ENCODE measurements at regions not wholly inside any gene's neighbourhood (a gene's known extent, or its start where the extent isn't known, plus 50 kb on each side); places are given as distances from the start of the nearest gene placed in this dataset.
"Not testable (repeated sequence)": the region's sequence is repeated elsewhere in the genome, so short reads cannot be mapped to it uniquely, and the experiment has no call there.

GRCh38 chr6:27777614-27778355, 134.4 kb downstream of the OR2B2 start:
- Histone ChIP-seq H3K4me3 (no peak overlapping the region), H3K27me3 (replicated peaks) (0 out of 2 replicates have a peak, but pooled peaks cover 3% of the 10 kb centered on the region), H3K27ac (no peak overlapping the region), H3K36me3 (no peaks in the 10 kb centered on the region), H3K9me3 (replicated peaks) (no peaks in the 10 kb centered on the region), H3K4me1 (replicated peaks) (no peaks in the 10 kb centered on the region)
- peak in 1 of 2 experiments; percentile 22 for DNase-seq (ENCODE audit: low read depth in 1 of 2, low spot score in 2 of 2)

- Histone ChIP-seq H3K27ac (no peak overlapping the region), H3K9me3 (replicated peaks) (no peaks in the 10 kb centered on the region), H3K36me3 (no peaks in the 10 kb centered on the region), H3K4me3 (no peak overlapping the region), H3K27me3 (replicated peaks) (0 out of 2 replicates have a peak, but pooled peaks cover 3% of the 10 kb centered on the region), H3K4me1 (replicated peaks) (no peaks in the 10 kb centered on the region)
- DNase-seq (ENCODE audit: low read depth in 1 of 2, low spot score in 2 of 2): no peak
Measured at GRCh38 chr6:27777126-27777525, 135.1 kb downstream of the OR2B2 start.

- Histone ChIP-seq H3K27ac (no peak overlapping the region), H3K9me3 (replicated peaks) (no peaks in the 10 kb centered on the region), H3K4me3 (no peak overlapping the region), H3K27me3 (replicated peaks) (0 out of 2 replicates have a peak, but pooled peaks cover 3% of the 10 kb centered on the region), H3K4me1 (replicated peaks) (no peaks in the 10 kb centered on the region), H3K36me3 (no peaks in the 10 kb centered on the region)
- DNase-seq (ENCODE audit: low read depth in 1 of 2, low spot score in 2 of 2): no peak
Measured at GRCh38 chr6:27776504-27776903, 135.7 kb downstream of the OR2B2 start.

GRCh38 chr6:27775796-27776184, 136.4 kb downstream of the OR2B2 start:
- Histone ChIP-seq H3K36me3 (no peaks in the 10 kb centered on the region), H3K27ac (no peak overlapping the region), H3K4me3 (no peak overlapping the region), H3K9me3 (replicated peaks) (no peaks in the 10 kb centered on the region), H3K4me1 (replicated peaks) (no peaks in the 10 kb centered on the region), H3K27me3 (replicated peaks) (0 out of 2 replicates have a peak, but pooled peaks cover 3% of the 10 kb centered on the region)
- DNase-seq (ENCODE audit: low read depth in 1 of 2, low spot score in 2 of 2): no peak

- H3K27me3 ChIP-seq (replicated peaks); H3K4me3 ChIP-seq; H3K27ac ChIP-seq; DNase-seq (ENCODE audit: low read depth in 1 of 2, low spot score in 2 of 2); H3K4me1 ChIP-seq (replicated peaks); H3K36me3 ChIP-seq; H3K9me3 ChIP-seq (replicated peaks): not testable (repeated sequence)
Measured at GRCh38 chr6:27775138-27775795, 136.9 kb downstream of the OR2B2 start.

GRCh38 chr6:27774264-27774600, 138.0 kb downstream of the OR2B2 start:
- H3K9me3 ChIP-seq (replicated peaks); H3K4me1 ChIP-seq (replicated peaks); DNase-seq (ENCODE audit: low read depth in 1 of 2, low spot score in 2 of 2); H3K27me3 ChIP-seq (replicated peaks); H3K36me3 ChIP-seq; H3K27ac ChIP-seq; H3K4me3 ChIP-seq: not testable (repeated sequence)

- not testable (repeated sequence) for H3K4me3 ChIP-seq; H3K27me3 ChIP-seq (replicated peaks); H3K9me3 ChIP-seq (replicated peaks); DNase-seq (ENCODE audit: low read depth in 1 of 2, low spot score in 2 of 2); H3K36me3 ChIP-seq; H3K4me1 ChIP-seq (replicated peaks); H3K27ac ChIP-seq
Measured at GRCh38 chr6:27773542-27774263, 138.5 kb downstream of the OR2B2 start.

GRCh38 chr6:27772261-27773001, 139.8 kb downstream of the OR2B2 start:
- Histone ChIP-seq H3K36me3 (no peaks in the 10 kb centered on the region), H3K27me3 (replicated peaks) (no peaks in the 10 kb centered on the region), H3K27ac (no peak overlapping the region), H3K9me3 (replicated peaks) (no peaks in the 10 kb centered on the region), H3K4me1 (replicated peaks) (no peaks in the 10 kb centered on the region), H3K4me3 (no peak overlapping the region)
- peak; percentile 35 to 71 for DNase-seq (ENCODE audit: low read depth in 1 of 2, low spot score in 2 of 2)

- Histone ChIP-seq H3K4me1 (replicated peaks) (no peaks in the 10 kb centered on the region), H3K27ac (no peak overlapping the region), H3K36me3 (no peaks in the 10 kb centered on the region), H3K4me3 (no peak overlapping the region), H3K9me3 (replicated peaks) (no peaks in the 10 kb centered on the region), H3K27me3 (replicated peaks) (no peaks in the 10 kb centered on the region)
- no peak for DNase-seq (ENCODE audit: low read depth in 1 of 2, low spot score in 2 of 2)
Measured at GRCh38 chr6:27771235-27771634, 141.0 kb downstream of the OR2B2 start.

- no peaks in the 10 kb centered on the region for H3K36me3 ChIP-seq
- H3K27me3 ChIP-seq (replicated peaks): no peaks in the 10 kb centered on the region
- no peak for DNase-seq (ENCODE audit: low read depth in 1 of 2, low spot score in 2 of 2)
- H3K27ac ChIP-seq: no peak overlapping the region
- H3K9me3 ChIP-seq (replicated peaks): no peaks in the 10 kb centered on the region
- no peaks in the 10 kb centered on the region for H3K4me1 ChIP-seq (replicated peaks)
- H3K4me3 ChIP-seq: no peak overlapping the region
Measured at GRCh38 chr6:27770724-27771123, 141.5 kb downstream of the OR2B2 start.

- Histone ChIP-seq H3K9me3 (replicated peaks) (no peaks in the 10 kb centered on the region), H3K27me3 (replicated peaks) (no peaks in the 10 kb centered on the region), H3K36me3 (no peaks in the 10 kb centered on the region), H3K4me1 (replicated peaks) (no peaks in the 10 kb centered on the region), H3K27ac (no peak overlapping the region), H3K4me3 (no peak overlapping the region)
- DNase-seq (ENCODE audit: low read depth in 1 of 2, low spot score in 2 of 2): no peak
Measured at GRCh38 chr6:27768556-27768955, 143.6 kb downstream of the OR2B2 start.

GRCh38 chr6:27767851-27768250, 144.3 kb downstream of the OR2B2 start:
- H3K9me3 ChIP-seq (replicated peaks): no peaks in the 10 kb centered on the region
- H3K4me1 ChIP-seq (replicated peaks): no peaks in the 10 kb centered on the region
- no peak overlapping the region for H3K27ac ChIP-seq
- no peaks in the 10 kb centered on the region for H3K36me3 ChIP-seq
- DNase-seq (ENCODE audit: low read depth in 1 of 2, low spot score in 2 of 2): no peak
- H3K4me3 ChIP-seq: no peak overlapping the region
- H3K27me3 ChIP-seq (replicated peaks): no peaks in the 10 kb centered on the region

- Histone ChIP-seq H3K9me3 (replicated peaks) (no peaks in the 10 kb centered on the region), H3K27ac (no peak overlapping the region), H3K4me1 (replicated peaks) (no peaks in the 10 kb centered on the region), H3K36me3 (no peaks in the 10 kb centered on the region), H3K27me3 (replicated peaks) (no peaks in the 10 kb centered on the region), H3K4me3 (no peak overlapping the region)
- no peak for DNase-seq (ENCODE audit: low read depth in 1 of 2, low spot score in 2 of 2)
Measured at GRCh38 chr6:27766405-27766804, 145.8 kb downstream of the OR2B2 start.
